ENCODE measurements at regions not wholly inside any gene's neighbourhood (a gene's known extent, or its start where the extent isn't known, plus 50 kb on each side); places are given as distances from the start of the nearest gene placed in this dataset.

GRCh38 chr4:104818579-104818978 lies 323.9 kb upstream of the CXXC4 start:
- Mint-ChIP-seq H3K27me3 (ENCODE audit: unreplicated experiment) (no peaks in the 10 kb centered on the region), H3K27ac (ENCODE audit: unreplicated experiment) (no peak overlapping the region), H3K4me1 (ENCODE audit: unreplicated experiment) (no peaks in the 10 kb centered on the region), H3K9me3 (ENCODE audit: unreplicated experiment) (no peaks in the 10 kb centered on the region), H3K36me3 (ENCODE audit: low read depth, unreplicated experiment) (no peaks in the 10 kb centered on the region), H3K4me3 (ENCODE audit: unreplicated experiment) (no peak overlapping the region)
- TF ChIP-seq, protein P1, sequence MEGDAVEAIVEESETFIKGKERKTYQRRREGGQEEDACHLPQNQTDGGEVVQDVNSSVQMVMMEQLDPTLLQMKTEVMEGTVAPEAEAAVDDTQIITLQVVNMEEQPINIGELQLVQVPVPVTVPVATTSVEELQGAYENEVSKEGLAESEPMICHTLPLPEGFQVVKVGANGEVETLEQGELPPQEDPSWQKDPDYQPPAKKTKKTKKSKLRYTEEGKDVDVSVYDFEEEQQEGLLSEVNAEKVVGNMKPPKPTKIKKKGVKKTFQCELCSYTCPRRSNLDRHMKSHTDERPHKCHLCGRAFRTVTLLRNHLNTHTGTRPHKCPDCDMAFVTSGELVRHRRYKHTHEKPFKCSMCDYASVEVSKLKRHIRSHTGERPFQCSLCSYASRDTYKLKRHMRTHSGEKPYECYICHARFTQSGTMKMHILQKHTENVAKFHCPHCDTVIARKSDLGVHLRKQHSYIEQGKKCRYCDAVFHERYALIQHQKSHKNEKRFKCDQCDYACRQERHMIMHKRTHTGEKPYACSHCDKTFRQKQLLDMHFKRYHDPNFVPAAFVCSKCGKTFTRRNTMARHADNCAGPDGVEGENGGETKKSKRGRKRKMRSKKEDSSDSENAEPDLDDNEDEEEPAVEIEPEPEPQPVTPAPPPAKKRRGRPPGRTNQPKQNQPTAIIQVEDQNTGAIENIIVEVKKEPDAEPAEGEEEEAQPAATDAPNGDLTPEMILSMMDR (IDR thresholded peaks at IDR 0.05; ENCODE audit: unreplicated experiment): no peak
- no peak for DNase-seq (ENCODE audit: low spot score)

DNA sequence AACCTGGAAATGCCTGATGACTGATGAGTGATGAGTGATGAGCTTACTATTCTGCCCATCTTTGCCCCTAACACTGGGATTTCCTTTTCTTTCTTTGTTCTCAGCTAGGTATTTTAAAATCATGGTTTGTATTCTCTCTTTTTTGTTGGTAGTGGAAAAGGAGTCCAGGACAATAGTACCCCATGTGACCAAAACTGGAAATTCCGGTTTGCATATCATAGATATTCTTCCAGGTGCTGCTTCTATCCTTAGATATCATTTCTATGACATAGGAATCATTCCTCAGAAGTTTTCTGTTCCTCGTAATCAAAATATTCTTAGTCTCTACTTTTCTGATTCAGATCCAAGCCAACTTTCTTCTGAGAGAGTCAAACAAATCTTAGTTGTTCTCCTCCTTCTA lies 320.5 kb upstream of the TET2 start:
- no peak for DNase-seq (ENCODE audit: low spot score)
- TF ChIP-seq, protein P1 (IDR thresholded peaks at IDR 0.05; ENCODE audit: unreplicated experiment): no peak
- Mint-ChIP-seq H3K4me3 (ENCODE audit: unreplicated experiment) (no peak overlapping the region), H3K36me3 (ENCODE audit: low read depth, unreplicated experiment) (no peaks in the 10 kb centered on the region), H3K27ac (ENCODE audit: unreplicated experiment) (no peak overlapping the region), H3K9me3 (ENCODE audit: unreplicated experiment) (no peaks in the 10 kb centered on the region), H3K27me3 (ENCODE audit: unreplicated experiment) (no peaks in the 10 kb centered on the region), H3K4me1 (ENCODE audit: unreplicated experiment) (no peaks in the 10 kb centered on the region)

DNA sequence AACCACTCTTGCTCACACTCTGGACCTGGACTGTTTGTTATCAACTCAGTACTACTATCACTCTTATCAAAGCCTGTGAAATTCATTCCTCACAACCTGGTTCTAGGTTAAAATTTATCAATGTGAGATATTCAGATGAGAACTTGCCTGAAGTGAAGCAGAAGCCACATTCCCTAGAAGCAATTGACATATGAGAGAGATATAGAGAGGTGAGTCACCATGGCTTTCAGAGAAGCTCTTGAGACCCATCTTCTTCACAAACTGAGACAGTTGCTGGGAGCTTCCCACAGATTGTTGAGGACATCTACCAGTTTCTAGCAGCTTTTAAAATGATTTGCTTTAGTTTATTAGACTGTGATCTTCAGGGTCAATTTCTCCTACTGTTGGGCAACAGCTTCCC lies 316.9 kb upstream of the TET2 start:
- Mint-ChIP-seq H3K4me1 (ENCODE audit: unreplicated experiment) (no peaks in the 10 kb centered on the region), H3K27me3 (ENCODE audit: unreplicated experiment) (no peaks in the 10 kb centered on the region), H3K27ac (ENCODE audit: unreplicated experiment) (no peak overlapping the region), H3K36me3 (ENCODE audit: low read depth, unreplicated experiment) (no peaks in the 10 kb centered on the region), H3K9me3 (ENCODE audit: unreplicated experiment) (no peaks in the 10 kb centered on the region), H3K4me3 (ENCODE audit: unreplicated experiment) (no peak overlapping the region)
- TF ChIP-seq, protein P1 (IDR thresholded peaks at IDR 0.05; ENCODE audit: unreplicated experiment): no peak
- no peak for DNase-seq (ENCODE audit: low spot score)

DNA sequence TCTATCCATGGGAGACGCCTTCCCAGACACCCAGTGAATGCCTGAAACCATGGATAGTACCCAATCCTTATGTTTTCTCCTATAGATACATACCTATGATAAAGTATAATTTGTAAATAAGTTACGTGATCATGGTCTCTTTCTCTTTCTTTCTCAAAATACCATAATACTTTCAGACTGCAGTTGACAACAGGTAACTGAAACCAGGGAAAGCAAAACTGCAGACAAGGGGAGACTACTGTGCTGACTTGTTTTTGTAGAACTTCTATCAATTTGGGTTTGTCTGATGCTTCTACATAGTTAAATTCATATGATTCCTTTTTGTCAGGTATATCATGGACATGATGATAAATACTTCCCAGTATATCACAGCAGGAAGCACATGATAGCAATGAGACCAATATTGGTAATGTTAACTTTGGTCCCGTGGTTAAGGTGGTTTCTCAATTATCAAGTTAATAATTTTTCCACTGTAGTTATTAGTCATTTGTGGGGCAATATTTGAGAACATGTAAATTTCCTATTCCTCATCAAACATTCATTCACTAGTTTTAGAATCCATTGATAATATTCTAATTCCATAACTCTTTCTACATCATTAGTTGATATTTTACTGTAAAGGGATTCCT lies 298.0 kb upstream of the TET2 start:
- Mint-ChIP-seq H3K4me3 (ENCODE audit: unreplicated experiment) (no peak overlapping the region), H3K36me3 (ENCODE audit: low read depth, unreplicated experiment) (no peaks in the 10 kb centered on the region), H3K27me3 (ENCODE audit: unreplicated experiment) (no peaks in the 10 kb centered on the region), H3K4me1 (ENCODE audit: unreplicated experiment) (no peaks in the 10 kb centered on the region), H3K9me3 (ENCODE audit: unreplicated experiment) (no peaks in the 10 kb centered on the region), H3K27ac (ENCODE audit: unreplicated experiment) (no peak overlapping the region)
- TF ChIP-seq, protein P1 (IDR thresholded peaks at IDR 0.05; ENCODE audit: unreplicated experiment): no peak
- DNase-seq (ENCODE audit: low spot score): no peak

DNA sequence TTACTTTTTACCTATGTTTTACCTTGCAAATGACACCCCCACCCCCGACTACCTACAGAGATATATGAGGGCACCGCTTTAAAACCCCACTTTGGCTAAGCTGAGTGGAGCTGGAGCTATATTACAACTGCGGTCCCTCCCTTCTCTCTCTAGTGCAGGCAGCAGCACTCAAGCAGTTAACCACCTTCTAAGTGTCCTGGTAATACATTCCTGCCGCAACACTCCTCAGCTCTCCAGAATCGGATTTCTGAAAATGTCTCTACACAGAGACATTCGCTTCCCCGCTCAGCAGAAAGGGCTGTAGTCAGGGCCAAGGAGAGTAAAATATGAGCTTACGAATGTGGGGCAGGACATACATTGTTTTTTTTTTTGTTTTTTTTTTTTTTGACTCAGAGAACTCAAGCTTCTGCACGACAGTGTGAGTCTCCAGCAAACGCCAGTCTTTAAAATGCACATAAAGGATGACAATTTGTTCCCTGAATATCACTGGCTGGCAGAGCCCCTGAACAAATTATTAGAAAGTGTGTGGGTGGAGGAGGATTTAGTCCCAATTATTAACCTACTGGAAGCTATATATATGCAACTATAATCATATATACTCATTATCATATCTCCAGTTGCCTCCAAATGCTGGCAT lies 287.0 kb upstream of the TET2 start:
- Mint-ChIP-seq H3K27ac (ENCODE audit: unreplicated experiment) (no peak overlapping the region), H3K4me1 (ENCODE audit: unreplicated experiment) (no peaks in the 10 kb centered on the region), H3K9me3 (ENCODE audit: unreplicated experiment) (no peaks in the 10 kb centered on the region), H3K36me3 (ENCODE audit: low read depth, unreplicated experiment) (no peaks in the 10 kb centered on the region), H3K27me3 (ENCODE audit: unreplicated experiment) (no peaks in the 10 kb centered on the region), H3K4me3 (ENCODE audit: unreplicated experiment) (no peak overlapping the region)
- TF ChIP-seq, protein P1 (IDR thresholded peaks at IDR 0.05; ENCODE audit: unreplicated experiment): no peak
- no peak for DNase-seq (ENCODE audit: low spot score)
